Right lobe of liver (tissue), 6 donors: ENCODE measurements at regions not wholly inside any gene's neighbourhood (a gene's known extent, or its start where the extent isn't known, plus 50 kb on each side); places are given as distances from the start of the nearest gene placed in this dataset.
A peak's percentile ranks its signal among the peaks of the same experiment; 100 is the strongest.

Source experiments
- ATAC-seq, 4 donors: fragments of 200-7000 bp; cut with Tn5 transposase; one replicate each; pipeline ENCODE4 v1.9.1; 2020; ENCODE audit warnings: mild to moderate bottlenecking in 4 of 4, moderate library complexity in 4 of 4
- DNase-seq, 3 donors: peaks; one replicate each; pipeline ENCODE4 v3.0.0-alpha.2; 2020
- H3K27ac ChIP-seq, 3 donors: fragments of 200-600 bp; one replicate each; pipeline ENCODE4 v1.8.0; 2022
- H3K27me3 ChIP-seq, 2 donors: fragments of 200-600 bp; one replicate each; pipeline ENCODE4 v1.8.0; 2022
- H3K36me3 ChIP-seq, 4 donors: fragments of 200-600 bp; sonication (generic) in 1 of 4; one replicate each; pipeline versions ENCODE4 v1.5.1 to v1.8.0; 2017 to 2022; ENCODE audit warnings: control low read depth in 1 of 4
- H3K4me1 ChIP-seq, 4 donors: fragments of 200-600 bp; sonication (generic) in 1 of 4; one replicate each; pipeline versions ENCODE4 v1.5.1 to v1.8.0; 2017 to 2022; ENCODE audit warnings: control low read depth in 1 of 4
- H3K4me3 ChIP-seq, 3 donors: fragments of 200-600 bp; one replicate each; pipeline ENCODE4 v1.8.0; 2022
- H3K9me3 ChIP-seq, 4 donors: fragments of 200-600 bp; sonication (generic) in 1 of 4; one replicate each; pipeline versions ENCODE4 v1.5.1 to v1.8.0; 2017 to 2022; ENCODE audit warnings: control low read depth in 1 of 4
- CTCF ChIP-seq, 4 donors: fragments of 200-600 bp in 3 of 4; fragments of 450-650 bp in 1 of 4; IDR thresholded peaks; one replicate each; pipeline versions ENCODE4 v1.5.1 to v1.8.0; 2016 to 2022; ENCODE audit warnings: antibody characterized with exemption in 4 of 4, mild to moderate bottlenecking in 2 of 4
- POLR2A ChIP-seq: fragments of 450-650 bp; IDR thresholded peaks from one replicate; pipeline ENCODE4 v1.6.1; 2017; ENCODE audit warnings: antibody characterized with exemption, mild to moderate bottlenecking
- WGBS: methylation state at CpG from one replicate; pipeline ENCODE4 v1.1.6; 2018; ENCODE audit warnings: low coverage, low lambda C conversion rate; ENCODE audit not compliant: insufficient coverage; ENCODE audit errors: missing lambda C conversion rate; 5-methylcytosine and 5-hydroxymethylcytosine counted together
- intact Hi-C, 2 donors: fragments of 100-400 bp; cut with DNase I; formaldehyde crosslinking; loops; one replicate each; pipeline versions ENCODE4 v1.11.2 to v1.14.1; 2022
- donor health status: DM: no; HTN: yes; CAD: no.
- donor health status: DM: no; HTN: no; CAD: no.
- donor health status: DM: no; HTN: no; CAD: no.
- donor health status: DM: no; HTN: yes; CAD: no.
- donor health status: DM: no; HTN: yes; CAD: no.

- Histone ChIP-seq H3K27ac (peak overlapping the region in 1 of 3 donors; percentile 26), H3K4me1 (peaks cover 0 to 14% (median 4%) of the 10 kb centered on the region in 4 donors), H3K36me3 (no peaks in the 10 kb centered on the region), H3K27me3 (no peaks in the 10 kb centered on the region), H3K9me3 (no peaks in the 10 kb centered on the region), H3K4me3 (no peak overlapping the region)
- WGBS: 60% methylated on average over 5 of the region's 5 CpGs
- TF ChIP-seq CTCF (IDR thresholded peaks at IDR 0.05) (no peak), POLR2A (no peak)
- DNase-seq (no peak), ATAC-seq (peak in 1 of 4 donors; percentile 6)
- intact Hi-C loops: no loop called here
Measured at GRCh38 chr3:65020281-65021160, 332.7 kb upstream of the ADAMTS9 start.

- Histone ChIP-seq H3K9me3 (no peaks in the 10 kb centered on the region), H3K4me3 (no peak overlapping the region), H3K36me3 (no peaks in the 10 kb centered on the region), H3K27me3 (no peaks in the 10 kb centered on the region), H3K27ac (peak overlapping the region in 2 of 3 donors; percentile 24 to 33), H3K4me1 (peaks cover 0 to 14% (median 4%) of the 10 kb centered on the region in 4 donors)
- intact Hi-C loops: no loop called here
- TF ChIP-seq CTCF (IDR thresholded peaks at IDR 0.05) (no peak), POLR2A (no peak)
- DNase-seq: no peak
- ATAC-seq: peak in 3 of 4 donors; percentile 26 to 77 (median 50)
- 52% methylated on average over 9 of the region's 9 CpGs for WGBS
Measured at GRCh38 chr3:65019443-65020055, 331.7 kb upstream of the ADAMTS9 start.

GRCh38 chr3:65018801-65019200 is 331.0 kb upstream of the ADAMTS9 start:
- intact Hi-C loops: no loop called here
- no peaks in the 10 kb centered on the region for H3K27me3 ChIP-seq
- ATAC-seq: peak; percentile 85 to 93 (median 89)

GRCh38 chr3:65017359-65017758 is 329.6 kb upstream of the ADAMTS9 start:
- Histone ChIP-seq H3K4me3 (no peak overlapping the region), H3K36me3 (no peaks in the 10 kb centered on the region), H3K4me1 (peaks cover 0 to 14% (median 4%) of the 10 kb centered on the region in 4 donors), H3K27ac (no peak overlapping the region), H3K27me3 (no peaks in the 10 kb centered on the region), H3K9me3 (no peaks in the 10 kb centered on the region)
- 64% methylated on average over 1 of the region's 1 CpG for WGBS
- DNase-seq (no peak), ATAC-seq (no peak)
- TF ChIP-seq POLR2A (no peak), CTCF (IDR thresholded peaks at IDR 0.05) (no peak)
- intact Hi-C loops: no loop called here

More at GRCh38 chr3:65018801-65019200, 331.0 kb upstream of the ADAMTS9 start:
- H3K36me3 ChIP-seq: no peaks in the 10 kb centered on the region
- H3K4me1 ChIP-seq: peaks cover 0 to 14% (median 4%) of the 10 kb centered on the region in 4 donors
- no peak overlapping the region for H3K4me3 ChIP-seq
- TF ChIP-seq CTCF (IDR thresholded peaks at IDR 0.05) (no peak), POLR2A (no peak)
- H3K27ac ChIP-seq: peak overlapping the region in 2 of 3 donors; percentile 24 to 33
- H3K9me3 ChIP-seq: no peaks in the 10 kb centered on the region
- DNase-seq: no peak
